Activated CD4-positive, alpha-beta memory T cell treated with anti-CD3 and anti-CD28 coated beads, Interleukin-2, amount 10 ng/mL, durations not matched to agents 7 days and 5 days (primary cell): ENCODE measurements at regions not wholly inside any gene's neighbourhood (a gene's known extent, or its start where the extent isn't known, plus 50 kb on each side); places are given as distances from the start of the nearest gene placed in this dataset.

ENCODE experiments used
- CTCF ChIA-PET: fragments of 350-600 bp; sonication (Branson Sonifier 250); formaldehyde crosslinking; loops from one replicate; lab custom pipeline; 2021; ENCODE audit warnings: antibody characterized with exemption, inconsistent platforms; lab: Charles Lee
- POLR2A ChIA-PET: fragments of 350-600 bp; sonication (Branson Sonifier 250); formaldehyde crosslinking; loops from one replicate; lab custom pipeline; 2021; ENCODE audit warnings: antibody characterized with exemption; lab: Charles Lee
- DNase-seq: peaks from one replicate; pipeline ENCODE4 v3.0.0-alpha.2; 2020
- H3K27ac Mint-ChIP-seq: one replicate; pipeline ENCODE4 v1.8.0; 2021; ENCODE audit warnings: mild to moderate bottlenecking, mixed read lengths
- H3K27me3 Mint-ChIP-seq: one replicate; pipeline ENCODE4 v1.8.0; 2021; ENCODE audit warnings: mixed read lengths
- H3K36me3 Mint-ChIP-seq: one replicate; pipeline ENCODE4 v1.8.0; 2021; ENCODE audit warnings: low read depth, mixed read lengths
- H3K4me1 Mint-ChIP-seq: one replicate; pipeline ENCODE4 v1.8.0; 2021; ENCODE audit warnings: mixed read lengths
- H3K4me3 Mint-ChIP-seq: one replicate; pipeline ENCODE4 v1.8.0; 2021; ENCODE audit warnings: mild to moderate bottlenecking, mixed read lengths
- H3K9me3 Mint-ChIP-seq: one replicate; pipeline ENCODE4 v1.8.0; 2021; ENCODE audit warnings: mixed read lengths

DNA sequence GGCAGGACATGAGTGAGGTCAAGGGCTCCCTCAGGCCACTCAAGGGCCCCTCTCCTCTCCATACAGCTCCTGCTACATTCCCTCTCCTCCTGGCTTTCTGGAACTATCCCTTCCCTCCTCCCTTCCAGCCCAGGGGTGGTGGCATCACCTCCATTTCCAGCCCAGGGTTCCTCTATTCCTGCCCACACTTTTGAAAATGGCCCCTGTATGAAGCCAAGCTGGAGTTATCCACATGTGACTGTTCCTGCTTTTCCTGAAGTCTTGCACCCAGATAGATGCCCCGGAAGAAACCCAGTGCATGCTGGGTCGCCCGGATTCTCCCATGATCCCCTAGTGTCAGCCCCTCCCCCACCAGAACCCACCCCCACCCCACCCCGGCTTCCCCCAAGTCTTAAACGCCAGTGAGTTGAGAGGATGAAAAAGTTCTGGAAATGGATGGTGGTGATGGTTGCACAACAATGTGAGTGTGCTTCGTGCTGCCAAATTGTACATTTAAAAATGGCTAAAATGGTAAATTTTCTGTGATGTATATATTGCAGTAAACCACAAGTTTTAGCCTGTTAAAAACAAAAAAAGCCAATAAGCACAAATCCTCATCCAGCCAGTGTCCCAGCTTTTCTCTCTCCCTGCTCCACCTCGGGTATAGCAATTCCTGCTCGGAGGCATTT, 136.9 kb downstream of the SCARB1 start:
- Mint-ChIP-seq H3K27ac (no peak overlapping the region), H3K36me3 (no peaks in the 10 kb centered on the region), H3K9me3 (no peaks in the 10 kb centered on the region), H3K27me3 (peaks cover 16% of the 10 kb centered on the region), H3K4me1 (no peaks in the 10 kb centered on the region), H3K4me3 (no peak overlapping the region)
- POLR2A ChIA-PET, result interaction anchor here (1.3 kb wide), 1 partner anchor 12 kb away, joined by 4 read pairs; no protein-coding TSS in a partner anchor
- DNase-seq, result no peak
- CTCF ChIA-PET, result no interaction called here

DNA sequence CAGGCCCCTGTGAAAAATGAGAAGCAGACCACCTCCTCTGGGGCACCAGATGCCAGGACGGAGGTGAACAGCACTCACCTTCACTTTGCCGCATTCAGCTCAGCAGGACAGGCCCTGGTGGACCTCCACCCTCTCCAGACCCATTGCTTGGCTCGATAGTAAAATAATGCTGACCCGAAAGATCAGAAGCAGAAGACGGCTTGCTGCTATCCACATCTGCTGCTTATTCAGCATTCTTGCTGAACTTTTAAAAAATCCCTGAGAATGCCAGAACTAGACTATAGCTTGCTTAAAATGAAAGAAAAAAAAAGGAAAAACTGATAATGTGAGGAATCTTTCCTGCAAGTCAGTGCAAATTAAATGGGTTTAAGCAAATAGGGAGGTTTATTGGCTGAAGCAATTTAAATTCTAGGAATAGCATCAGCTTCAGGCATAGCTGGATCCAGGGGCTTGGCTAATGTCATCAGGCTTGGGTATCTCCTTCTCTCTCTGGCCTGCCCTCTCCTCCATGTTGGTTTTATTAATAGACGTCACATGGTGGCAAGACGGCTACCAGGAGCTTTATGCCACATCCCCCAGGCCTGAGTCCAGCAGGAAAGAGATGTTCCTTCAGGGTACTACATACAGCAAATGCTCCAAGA, 137.9 kb downstream of the SCARB1 start:
- H3K36me3 Mint-ChIP-seq, result no peaks in the 10 kb centered on the region
- H3K27ac Mint-ChIP-seq, result no peak overlapping the region
- ChIA-PET CTCF (no interaction called here), POLR2A (interaction anchor here (1.3 kb wide), 1 partner anchor 13 kb away, joined by 4 read pairs; no protein-coding TSS in a partner anchor)
- H3K9me3 Mint-ChIP-seq, result no peaks in the 10 kb centered on the region
- no peak overlapping the region for H3K4me3 Mint-ChIP-seq
- no peak for DNase-seq
- no peaks in the 10 kb centered on the region for H3K4me1 Mint-ChIP-seq
- peaks cover 25% of the 10 kb centered on the region for H3K27me3 Mint-ChIP-seq

DNA sequence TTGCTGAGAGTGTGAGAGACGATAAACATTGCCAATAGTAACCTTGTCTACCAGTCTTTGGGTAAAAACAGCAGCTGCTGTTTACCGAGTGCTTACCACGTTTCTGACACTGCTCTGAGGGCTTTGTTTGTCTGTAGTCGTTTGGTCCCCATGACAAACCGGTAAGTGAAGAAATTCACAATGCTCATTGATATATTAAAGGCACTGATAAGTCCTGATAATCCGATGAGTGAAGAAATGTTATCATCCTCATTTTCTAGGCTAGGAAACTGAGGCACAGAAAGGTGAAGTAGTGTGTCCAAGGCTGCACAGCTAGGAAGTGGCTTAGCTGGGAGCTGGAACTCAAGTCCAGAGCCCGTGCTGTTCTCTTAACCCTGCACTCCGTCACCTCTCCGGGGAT, 138.6 kb downstream of the SCARB1 start:
- POLR2A ChIA-PET, result interaction anchor here (1.3 kb wide), 1 partner anchor 14 kb away, joined by 4 read pairs; no protein-coding TSS in a partner anchor
- no peak overlapping the region for H3K4me3 Mint-ChIP-seq
- CTCF ChIA-PET, result no interaction called here
- peaks cover 29% of the 10 kb centered on the region for H3K27me3 Mint-ChIP-seq
- no peaks in the 10 kb centered on the region for H3K36me3 Mint-ChIP-seq
- no peak overlapping the region for H3K27ac Mint-ChIP-seq
- no peak for DNase-seq
- no peaks in the 10 kb centered on the region for H3K4me1 Mint-ChIP-seq
- H3K9me3 Mint-ChIP-seq, result no peaks in the 10 kb centered on the region

DNA sequence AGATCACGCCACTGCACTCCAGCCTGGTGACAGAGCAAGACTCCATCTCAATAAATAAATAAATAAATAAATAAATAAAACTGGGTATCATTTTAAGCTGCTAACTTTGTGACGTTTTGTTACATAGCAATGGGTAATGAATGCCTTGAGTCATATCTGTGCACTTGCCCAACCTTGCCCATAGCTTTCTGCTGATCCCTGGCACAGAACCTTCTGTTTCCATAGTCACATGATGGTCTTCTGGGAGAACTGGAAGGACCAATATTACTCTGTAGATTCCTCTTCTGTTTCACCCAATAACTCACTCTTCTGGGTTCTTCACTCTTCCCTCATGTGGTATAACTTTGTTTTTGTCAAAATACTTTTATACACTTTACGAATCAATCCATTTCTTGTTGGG, 140.8 kb downstream of the SCARB1 start:
- ChIA-PET CTCF (no interaction called here), POLR2A (no interaction called here)
- Mint-ChIP-seq H3K27me3 (peaks cover 45% of the 10 kb centered on the region), H3K36me3 (no peaks in the 10 kb centered on the region), H3K4me3 (no peak overlapping the region), H3K4me1 (no peaks in the 10 kb centered on the region), H3K27ac (no peak overlapping the region), H3K9me3 (no peaks in the 10 kb centered on the region)
- DNase-seq, result no peak

DNA sequence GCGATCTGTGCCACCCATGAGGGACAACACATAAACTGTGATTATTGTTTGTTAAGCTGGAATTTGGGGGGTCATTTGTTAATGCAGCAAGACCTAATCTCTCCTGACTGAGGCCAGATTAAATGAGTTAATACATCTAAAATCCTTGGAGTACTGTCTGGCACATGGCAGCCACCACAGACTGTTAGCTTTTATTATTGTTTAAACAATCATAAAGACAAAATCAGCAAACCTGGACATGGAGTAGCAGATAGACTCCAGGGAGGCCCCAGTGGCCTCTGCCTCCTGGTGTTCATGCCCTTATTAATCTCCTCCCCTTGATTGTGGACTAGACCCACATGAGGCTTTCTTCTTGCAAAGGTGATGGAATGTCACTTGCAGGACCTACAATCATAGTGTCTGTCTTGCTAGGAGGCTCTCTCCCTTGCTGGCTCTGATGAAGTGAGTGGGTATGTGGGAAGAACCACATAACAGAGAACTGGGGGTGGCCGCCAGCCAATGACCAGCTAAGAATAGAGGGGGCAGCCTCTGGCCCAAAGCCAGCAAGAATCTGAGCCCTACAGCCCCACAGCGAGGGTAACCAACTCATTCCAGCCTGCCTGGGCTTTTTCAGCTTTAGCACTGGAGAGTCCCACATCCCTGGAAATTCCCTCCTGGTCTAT, 142.0 kb downstream of the SCARB1 start:
- CTCF ChIA-PET, result no interaction called here
- no peak for DNase-seq
- POLR2A ChIA-PET, result no interaction called here
- H3K4me1 Mint-ChIP-seq, result no peaks in the 10 kb centered on the region
- no peaks in the 10 kb centered on the region for H3K36me3 Mint-ChIP-seq
- H3K27me3 Mint-ChIP-seq, result peaks cover 50% of the 10 kb centered on the region
- H3K27ac Mint-ChIP-seq, result no peak overlapping the region
- H3K4me3 Mint-ChIP-seq, result no peak overlapping the region
- no peaks in the 10 kb centered on the region for H3K9me3 Mint-ChIP-seq

DNA sequence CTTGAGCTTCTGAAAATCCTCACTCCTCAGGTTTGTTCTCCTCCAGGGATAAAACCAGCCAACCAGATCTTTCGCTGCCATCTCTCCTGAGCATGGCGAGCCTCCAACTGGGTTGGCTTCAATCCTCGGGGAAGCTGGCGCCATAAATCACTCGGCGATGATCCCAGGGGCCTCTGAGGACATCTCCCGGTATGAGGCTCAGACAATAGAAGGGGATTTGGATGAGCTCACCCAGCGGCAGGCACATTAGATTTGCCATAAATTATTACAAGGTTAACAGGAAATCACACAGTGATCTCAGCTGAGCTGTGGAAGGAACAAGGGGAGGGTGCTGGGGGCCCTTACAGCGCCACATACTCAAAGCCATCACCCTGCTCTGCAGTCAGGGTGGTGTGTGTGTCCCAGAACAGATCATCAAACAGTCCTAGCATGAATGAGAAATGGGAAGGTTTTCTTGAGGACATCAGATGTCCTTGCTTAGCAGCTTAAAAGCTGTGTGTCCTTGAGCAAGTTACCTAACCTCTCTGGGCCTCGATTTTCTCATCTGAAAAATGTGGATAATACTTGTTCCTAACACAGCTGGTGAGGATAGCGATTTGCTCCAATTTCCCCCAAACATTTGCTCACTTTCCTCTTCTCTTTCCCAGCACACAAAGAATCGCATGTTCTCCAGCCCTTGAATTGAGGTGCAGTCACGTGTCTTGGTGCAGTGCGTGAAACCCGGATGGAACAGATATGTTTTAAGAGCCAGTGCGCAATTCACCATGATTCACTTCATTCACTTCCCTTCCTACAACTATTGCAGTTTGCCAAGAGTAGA, 142.8 kb downstream of the SCARB1 start:
- CTCF ChIA-PET, result no interaction called here
- H3K27ac Mint-ChIP-seq, result no peak overlapping the region
- no peaks in the 10 kb centered on the region for H3K4me1 Mint-ChIP-seq
- POLR2A ChIA-PET, result no interaction called here
- H3K27me3 Mint-ChIP-seq, result peaks cover 54% of the 10 kb centered on the region
- H3K9me3 Mint-ChIP-seq, result no peaks in the 10 kb centered on the region
- no peaks in the 10 kb centered on the region for H3K36me3 Mint-ChIP-seq
- no peak overlapping the region for H3K4me3 Mint-ChIP-seq
- no peak for DNase-seq

DNA sequence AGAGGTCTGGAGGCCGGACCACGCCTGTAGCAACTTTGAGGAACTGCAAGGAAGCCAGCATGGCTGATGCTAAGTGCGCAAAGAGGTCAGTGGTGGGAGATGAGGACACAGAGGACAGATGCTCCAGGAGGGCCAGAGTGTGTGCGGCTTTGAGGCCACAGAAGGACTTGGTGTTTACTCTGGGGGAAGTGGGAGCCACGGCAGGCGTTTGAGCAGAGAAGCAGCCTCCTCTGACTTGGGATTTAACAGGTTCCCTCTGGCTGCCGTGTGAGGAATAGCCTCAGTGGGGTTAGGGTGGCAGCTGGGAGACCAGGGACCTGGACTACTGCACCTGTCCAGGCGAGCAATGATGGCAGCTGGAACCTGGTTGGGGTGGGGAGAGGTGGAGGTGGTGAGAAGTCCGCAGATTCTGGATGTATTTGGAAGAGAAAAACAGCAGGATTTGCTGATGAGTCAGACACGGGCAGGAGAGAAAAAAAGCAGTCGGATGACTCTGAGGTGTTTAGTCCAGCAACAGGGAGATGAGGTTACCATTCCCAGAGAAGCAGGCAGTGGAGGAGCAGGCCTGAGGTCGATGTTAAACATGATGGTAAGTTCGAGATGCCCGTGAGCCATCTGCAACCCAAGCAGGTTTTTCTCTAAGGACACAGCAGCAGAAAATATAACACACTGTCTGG, 143.5 kb downstream of the SCARB1 start:
- H3K4me1 Mint-ChIP-seq, result no peaks in the 10 kb centered on the region
- DNase-seq, result no peak
- POLR2A ChIA-PET, result no interaction called here
- CTCF ChIA-PET, result no interaction called here
- no peak overlapping the region for H3K4me3 Mint-ChIP-seq
- H3K27me3 Mint-ChIP-seq, result peaks cover 57% of the 10 kb centered on the region
- H3K9me3 Mint-ChIP-seq, result no peaks in the 10 kb centered on the region
- H3K36me3 Mint-ChIP-seq, result no peaks in the 10 kb centered on the region
- H3K27ac Mint-ChIP-seq, result no peak overlapping the region

DNA sequence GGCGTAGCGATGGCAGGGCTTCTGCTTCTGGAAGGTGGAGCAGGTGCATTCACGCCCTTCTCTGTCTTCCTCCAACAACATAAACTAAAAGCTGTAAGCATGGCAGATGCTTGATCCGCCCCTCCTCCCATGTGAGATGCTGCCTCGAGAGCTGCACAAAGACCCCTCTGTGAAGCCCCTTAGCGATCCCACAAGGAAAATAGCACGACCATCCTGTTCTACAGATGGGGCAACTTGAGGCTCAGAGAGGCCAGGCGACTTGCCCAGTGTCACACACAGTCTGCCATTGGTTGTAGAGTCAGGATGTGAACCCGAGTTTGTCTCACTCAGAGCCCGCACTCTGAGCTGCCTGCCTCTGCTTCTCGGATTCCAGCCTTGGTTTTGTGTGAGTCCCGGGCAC, 144.4 kb downstream of the SCARB1 start:
- DNase-seq, result no peak
- Mint-ChIP-seq H3K4me1 (peaks cover 5% of the 10 kb centered on the region), H3K4me3 (no peak overlapping the region), H3K27me3 (peaks cover 59% of the 10 kb centered on the region), H3K27ac (no peak overlapping the region), H3K9me3 (no peaks in the 10 kb centered on the region), H3K36me3 (no peaks in the 10 kb centered on the region)
- CTCF ChIA-PET, result no interaction called here
- POLR2A ChIA-PET, result no interaction called here

DNA sequence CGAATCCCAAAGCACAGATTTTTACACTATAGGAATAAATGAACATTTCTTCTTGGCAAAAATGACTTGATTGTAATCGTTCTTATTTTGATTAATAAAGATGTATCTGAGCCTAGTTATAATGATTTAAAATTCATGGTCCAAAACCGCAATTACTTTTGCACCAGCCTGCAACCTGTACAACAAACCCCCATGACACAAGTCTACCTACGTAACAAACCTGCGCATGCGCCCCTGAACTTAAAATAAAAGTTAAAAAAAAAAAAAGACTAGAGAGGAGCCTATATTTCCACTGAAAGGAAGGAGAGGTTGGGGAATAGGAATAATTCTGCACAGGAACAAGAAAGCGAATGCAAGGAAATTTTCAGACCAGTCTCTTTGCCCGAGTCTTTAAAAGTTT, 145.2 kb downstream of the SCARB1 start:
- Mint-ChIP-seq H3K27me3 (peaks cover 62% of the 10 kb centered on the region), H3K4me3 (no peak overlapping the region), H3K27ac (no peak overlapping the region), H3K36me3 (no peaks in the 10 kb centered on the region), H3K4me1 (peaks cover 11% of the 10 kb centered on the region), H3K9me3 (no peaks in the 10 kb centered on the region)
- ChIA-PET POLR2A (no interaction called here), CTCF (no interaction called here)
- no peak for DNase-seq

DNA sequence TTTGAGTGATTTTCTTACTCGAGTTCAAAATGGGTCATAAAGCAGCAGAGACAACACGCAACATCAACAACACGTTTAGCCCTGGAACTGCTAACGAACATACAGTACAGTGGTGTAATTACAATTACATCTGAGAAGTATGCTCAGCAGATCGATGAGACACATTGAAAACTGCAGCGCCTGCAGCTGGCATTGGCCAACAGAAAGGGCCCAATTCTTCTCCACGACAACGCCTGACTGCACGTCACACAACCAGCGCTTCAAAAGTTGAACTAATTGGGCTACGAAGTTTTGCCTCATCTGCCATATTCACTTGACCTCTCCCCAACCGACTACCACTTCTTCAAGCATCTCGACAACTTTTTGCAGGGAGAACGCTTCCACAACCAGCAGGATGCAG, 145.6 kb downstream of the SCARB1 start:
- DNase-seq, result no peak
- H3K36me3 Mint-ChIP-seq, result no peaks in the 10 kb centered on the region
- ChIA-PET CTCF (no interaction called here), POLR2A (no interaction called here)
- no peaks in the 10 kb centered on the region for H3K9me3 Mint-ChIP-seq
- no peak overlapping the region for H3K27ac Mint-ChIP-seq
- peaks cover 15% of the 10 kb centered on the region for H3K4me1 Mint-ChIP-seq
- no peak overlapping the region for H3K4me3 Mint-ChIP-seq
- H3K27me3 Mint-ChIP-seq, result peaks cover 61% of the 10 kb centered on the region

DNA sequence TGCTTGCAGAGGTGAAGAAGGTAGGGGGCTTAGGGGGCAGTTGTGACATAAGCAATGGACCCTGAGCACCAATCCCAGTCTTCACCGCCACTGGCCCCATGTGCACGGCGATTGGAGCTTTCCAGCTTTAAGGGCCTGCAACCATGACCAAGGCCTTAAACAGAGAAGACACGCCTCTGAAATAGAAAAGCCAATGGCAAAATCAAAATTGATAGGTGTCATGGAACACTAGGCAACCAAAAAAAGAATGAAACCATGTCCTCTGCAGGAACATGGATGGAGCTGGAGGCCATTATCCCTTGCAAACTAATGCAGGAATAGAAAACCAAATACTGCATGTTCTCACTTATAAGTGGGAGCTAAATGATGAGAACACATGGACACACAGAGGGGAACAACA, 146.3 kb downstream of the SCARB1 start:
- H3K27me3 Mint-ChIP-seq, result peaks cover 62% of the 10 kb centered on the region
- no peak overlapping the region for H3K27ac Mint-ChIP-seq
- no peaks in the 10 kb centered on the region for H3K9me3 Mint-ChIP-seq
- H3K36me3 Mint-ChIP-seq, result no peaks in the 10 kb centered on the region
- CTCF ChIA-PET, result no interaction called here
- no peak for DNase-seq
- POLR2A ChIA-PET, result no interaction called here
- no peak overlapping the region for H3K4me3 Mint-ChIP-seq
- peaks cover 18% of the 10 kb centered on the region for H3K4me1 Mint-ChIP-seq

DNA sequence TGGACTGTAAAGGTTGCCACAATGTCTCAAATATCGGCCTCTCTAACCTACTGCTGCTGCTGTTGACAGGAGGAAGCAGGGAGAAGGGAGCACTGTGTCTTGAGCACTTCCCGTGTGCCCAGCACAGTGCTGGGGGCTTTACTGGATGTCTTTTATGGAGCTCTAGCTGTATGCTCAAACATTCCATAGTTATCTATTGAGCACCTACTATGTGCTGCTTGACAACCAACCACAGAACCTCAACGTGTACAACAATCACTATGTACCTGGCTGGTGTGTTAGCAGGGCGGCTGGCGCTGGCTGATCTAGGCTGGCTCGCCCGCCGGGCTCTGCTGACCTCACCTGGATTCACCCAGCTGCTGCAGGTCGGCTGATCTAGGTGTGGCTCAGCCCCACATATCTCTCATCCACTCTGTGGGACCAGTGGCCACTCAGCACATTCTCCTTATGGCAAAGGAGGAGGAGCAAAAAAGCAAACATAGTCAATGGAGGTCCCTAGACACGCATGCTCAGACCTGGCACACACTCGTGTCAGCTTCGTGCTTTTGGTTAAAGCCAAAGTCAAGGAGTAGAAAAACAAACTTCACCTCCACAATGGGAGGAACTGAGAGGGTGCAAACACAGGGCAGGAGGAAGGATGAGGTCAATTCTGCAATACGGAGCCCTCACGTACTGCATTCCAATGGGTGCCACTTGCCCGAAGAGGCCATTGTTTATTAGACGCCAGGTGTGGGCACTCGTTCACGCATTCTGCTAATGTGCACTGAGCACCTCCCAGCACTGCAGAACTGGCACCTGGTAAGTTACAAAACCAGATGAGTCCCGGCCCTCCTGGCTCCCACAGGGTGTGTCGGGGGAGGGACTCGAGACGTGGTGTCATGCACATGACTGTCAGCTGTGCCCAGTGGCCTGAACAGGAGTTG, 147.2 kb downstream of the SCARB1 start:
- Mint-ChIP-seq H3K4me3 (no peak overlapping the region), H3K27me3 (peaks cover 59% of the 10 kb centered on the region), H3K36me3 (no peaks in the 10 kb centered on the region), H3K27ac (no peak overlapping the region), H3K9me3 (no peaks in the 10 kb centered on the region), H3K4me1 (peaks cover 18% of the 10 kb centered on the region)
- CTCF ChIA-PET, result no interaction called here
- DNase-seq, result no peak
- POLR2A ChIA-PET, result no interaction called here
